ENCODE measurements at regions not wholly inside any gene's neighbourhood (a gene's known extent, or its start where the extent isn't known, plus 50 kb on each side); places are given as distances from the start of the nearest gene placed in this dataset.
"Not testable (repeated sequence)": the region's sequence is repeated elsewhere in the genome, so short reads cannot be mapped to it uniquely, and the experiment has no call there.

DNA sequence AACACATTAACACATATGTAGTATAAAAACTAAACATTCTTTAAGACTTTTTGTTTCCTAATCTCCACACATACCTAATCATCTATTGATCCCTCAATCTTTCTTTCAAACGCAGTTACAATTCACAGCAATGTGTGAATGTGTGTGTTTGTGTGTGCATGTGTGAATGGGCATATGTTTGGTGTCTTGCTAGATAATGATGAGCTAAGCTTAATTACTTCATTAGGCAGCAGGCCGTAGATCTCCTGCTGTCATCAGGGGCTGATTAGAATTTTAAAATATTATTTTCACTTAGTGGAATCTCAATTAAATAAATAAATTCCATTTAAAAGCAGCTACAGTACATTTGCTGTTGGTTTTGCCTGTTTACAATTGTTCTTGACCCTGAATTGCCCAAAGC lies 187.8 kb upstream of the LHX8 start:
- Histone ChIP-seq H3K4me1 (no peaks in the 10 kb centered on the region), H3K4me3 (no peak overlapping the region), H3K27me3 (no peaks in the 10 kb centered on the region), H3K36me3 (no peaks in the 10 kb centered on the region), H3K9me3 (peaks cover 0 to 10% (median under 1%) of the 10 kb centered on the region in 12 donors), H3K27ac (no peak overlapping the region)
- intact Hi-C loops (cut with DNase I): no loop called here
- ATAC-seq: no peak
- TF ChIP-seq, protein P1, sequence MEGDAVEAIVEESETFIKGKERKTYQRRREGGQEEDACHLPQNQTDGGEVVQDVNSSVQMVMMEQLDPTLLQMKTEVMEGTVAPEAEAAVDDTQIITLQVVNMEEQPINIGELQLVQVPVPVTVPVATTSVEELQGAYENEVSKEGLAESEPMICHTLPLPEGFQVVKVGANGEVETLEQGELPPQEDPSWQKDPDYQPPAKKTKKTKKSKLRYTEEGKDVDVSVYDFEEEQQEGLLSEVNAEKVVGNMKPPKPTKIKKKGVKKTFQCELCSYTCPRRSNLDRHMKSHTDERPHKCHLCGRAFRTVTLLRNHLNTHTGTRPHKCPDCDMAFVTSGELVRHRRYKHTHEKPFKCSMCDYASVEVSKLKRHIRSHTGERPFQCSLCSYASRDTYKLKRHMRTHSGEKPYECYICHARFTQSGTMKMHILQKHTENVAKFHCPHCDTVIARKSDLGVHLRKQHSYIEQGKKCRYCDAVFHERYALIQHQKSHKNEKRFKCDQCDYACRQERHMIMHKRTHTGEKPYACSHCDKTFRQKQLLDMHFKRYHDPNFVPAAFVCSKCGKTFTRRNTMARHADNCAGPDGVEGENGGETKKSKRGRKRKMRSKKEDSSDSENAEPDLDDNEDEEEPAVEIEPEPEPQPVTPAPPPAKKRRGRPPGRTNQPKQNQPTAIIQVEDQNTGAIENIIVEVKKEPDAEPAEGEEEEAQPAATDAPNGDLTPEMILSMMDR (IDR thresholded peaks at IDR 0.05): no peak
- no peak for TF ChIP-seq POLR2A (IDR thresholded peaks at IDR 0.05)
- DNase-seq: no peak
- 69 to 78% (median 76%) methylated on average over 2 of the region's 2 CpGs for WGBS, 4 donors

DNA sequence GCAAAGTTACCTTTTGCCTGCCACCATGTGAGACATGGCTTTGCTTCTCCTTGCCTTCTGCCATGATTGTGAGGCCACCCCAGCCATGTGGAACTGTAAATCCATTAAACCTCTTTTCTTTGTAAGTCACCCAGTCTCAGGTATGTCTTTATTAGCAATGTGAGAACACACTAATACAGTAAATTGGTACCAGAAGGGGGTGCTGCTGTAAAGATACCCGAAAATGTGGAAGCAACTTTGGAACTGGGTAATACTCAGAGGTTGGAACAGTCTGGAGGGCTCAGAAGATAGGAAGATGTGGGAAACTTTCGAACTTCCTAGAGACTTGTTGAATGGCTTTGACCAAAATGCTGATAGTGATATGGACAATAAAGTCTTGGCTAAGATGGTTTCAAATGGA lies 184.8 kb upstream of the LHX8 start:
- H3K27me3 ChIP-seq; DNase-seq; H3K27ac ChIP-seq; H3K4me1 ChIP-seq; H3K4me3 ChIP-seq; H3K36me3 ChIP-seq; ATAC-seq; H3K9me3 ChIP-seq; intact Hi-C loops (cut with DNase I): not testable (repeated sequence)
- 48 to 71% (median 64%) methylated on average over 2 of the region's 2 CpGs for WGBS, 4 donors

DNA sequence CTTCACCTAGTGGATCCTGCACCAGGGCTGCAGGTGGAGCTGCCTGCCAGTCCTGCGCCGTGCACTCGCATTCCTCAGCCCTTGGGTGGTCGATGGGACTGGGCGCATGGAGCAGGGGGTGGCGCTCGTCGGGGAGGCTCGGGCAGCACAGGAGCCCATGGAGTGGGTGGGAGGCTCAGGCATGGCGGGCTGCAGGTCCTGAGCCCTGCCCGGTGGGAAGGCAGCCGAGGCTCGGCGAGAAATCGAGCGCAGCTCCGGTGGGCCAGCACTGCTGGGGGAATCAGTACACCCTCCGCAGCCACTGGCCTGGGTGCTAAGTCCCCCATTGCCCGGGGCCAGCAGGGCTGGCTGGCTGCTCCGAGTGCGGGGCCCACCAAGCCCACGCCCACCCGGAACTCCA lies 182.2 kb upstream of the LHX8 start:
- H3K4me3 ChIP-seq; H3K9me3 ChIP-seq; intact Hi-C loops (cut with DNase I); H3K36me3 ChIP-seq; DNase-seq; H3K27ac ChIP-seq; ATAC-seq; H3K4me1 ChIP-seq; H3K27me3 ChIP-seq: not testable (repeated sequence)
- 93 to 94% (median 94%) methylated on average over 10 to 21 of the region's 23 CpGs for WGBS, 4 donors

DNA sequence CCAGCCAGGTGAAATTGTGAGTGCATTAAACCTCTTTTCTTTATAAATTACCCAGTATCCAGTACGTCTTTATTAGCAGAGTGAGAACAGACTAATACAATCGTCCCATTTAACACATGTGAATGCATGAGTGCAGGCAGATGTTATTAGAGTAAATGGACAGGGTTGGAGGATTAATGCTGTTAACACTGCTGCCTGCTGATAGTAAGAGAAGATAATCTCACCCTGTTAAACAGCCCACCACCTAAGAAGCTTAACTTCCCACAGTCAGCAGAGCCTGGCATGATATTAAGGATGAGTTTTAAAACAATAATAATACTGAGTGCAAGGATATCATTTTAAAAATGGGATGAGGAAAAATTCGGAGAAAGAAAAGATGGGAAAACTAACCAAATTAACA lies 181.4 kb upstream of the LHX8 start:
- WGBS, 4 donors: 64 to 67% (median 65%) methylated on average over 3 of the region's 3 CpGs
- Histone ChIP-seq H3K27ac (no peak overlapping the region), H3K4me3 (no peak overlapping the region), H3K4me1 (no peaks in the 10 kb centered on the region), H3K27me3 (no peaks in the 10 kb centered on the region), H3K9me3 (no peaks in the 10 kb centered on the region), H3K36me3 (no peaks in the 10 kb centered on the region)
- TF ChIP-seq POLR2A (IDR thresholded peaks at IDR 0.05): no peak
- TF ChIP-seq, protein P1 (IDR thresholded peaks at IDR 0.05): no peak
- no peak for ATAC-seq
- intact Hi-C loops (cut with DNase I): no loop called here
- no peak for DNase-seq

DNA sequence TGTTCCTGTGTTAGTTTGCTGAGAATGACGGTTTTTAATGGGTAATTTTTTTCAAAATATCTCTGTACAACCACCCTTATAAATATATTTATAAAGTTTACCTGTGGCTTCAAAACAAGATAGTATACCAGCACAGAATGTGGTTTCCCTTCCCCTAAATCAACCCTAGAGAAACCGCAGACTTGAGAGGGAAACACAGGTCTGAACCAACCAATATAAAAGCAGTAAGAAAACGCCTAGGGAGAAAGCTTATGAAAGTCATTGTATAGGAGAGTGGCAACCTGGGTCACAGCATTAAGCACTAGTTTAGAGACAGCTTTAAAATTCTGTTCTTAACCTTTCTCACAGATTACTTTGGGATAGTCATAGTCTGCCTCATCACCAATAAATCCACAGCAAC lies 180.6 kb upstream of the LHX8 start:
- H3K4me1 ChIP-seq: no peaks in the 10 kb centered on the region
- intact Hi-C loops (cut with DNase I): no loop called here

More for the DNA sequence above, 180.6 kb upstream of the LHX8 start:
- WGBS, 4 donors: 67 to 75% (median 72%) methylated on average over 3 of the region's 3 CpGs
- Histone ChIP-seq H3K9me3 (no peaks in the 10 kb centered on the region), H3K36me3 (no peaks in the 10 kb centered on the region), H3K27me3 (no peaks in the 10 kb centered on the region), H3K27ac (no peak overlapping the region), H3K4me3 (no peak overlapping the region)
- ATAC-seq (no peak), DNase-seq (no peak)
- TF ChIP-seq, protein P1 (IDR thresholded peaks at IDR 0.05): no peak
- no peak for TF ChIP-seq POLR2A (IDR thresholded peaks at IDR 0.05)
